Hypothalamus (tissue), 51 donors: ENCODE measurements at regions not wholly inside any gene's neighbourhood (a gene's known extent, or its start where the extent isn't known, plus 50 kb on each side); places are given as distances from the start of the nearest gene placed in this dataset.
A peak's percentile ranks its signal among the peaks of the same experiment; 100 is the strongest.

ENCODE experiments used
- DNase-seq, 51 donors: peaks; one replicate each; lab custom pipeline; 2025; lab: John Stamatoyannopoulos, UW

- DNase-seq = no peak
Observed at GRCh38 chr4:23667659-23668058, 222.2 kb downstream of the PPARGC1A start.

GRCh38 chr4:23660865-23661264 lies 229.0 kb downstream of the PPARGC1A start:
- DNase-seq = no peak

GRCh38 chr4:23654791-23655190 lies 235.1 kb downstream of the PPARGC1A start:
- no peak for DNase-seq

- DNase-seq = no peak
Observed at GRCh38 chr4:23648854-23649596, 240.8 kb downstream of the PPARGC1A start.

- no peak for DNase-seq
Observed at GRCh38 chr4:23635468-23635867, 254.4 kb downstream of the PPARGC1A start.

GRCh38 chr4:23631255-23631950 lies 258.4 kb downstream of the PPARGC1A start:
- DNase-seq = no peak

GRCh38 chr4:23630110-23630509 lies 259.7 kb downstream of the PPARGC1A start:
- DNase-seq = no peak

- DNase-seq = no peak
Observed at GRCh38 chr4:23629421-23629820, 260.4 kb downstream of the PPARGC1A start.

- peak in 2 of 51 donors; percentile 0 to 4 for DNase-seq
Observed at GRCh38 chr4:23614284-23614892, 275.5 kb downstream of the PPARGC1A start.

GRCh38 chr4:23613782-23614181 lies 276.1 kb downstream of the PPARGC1A start:
- DNase-seq = no peak

- no peak for DNase-seq
Observed at GRCh38 chr4:23602720-23603119, 287.1 kb downstream of the PPARGC1A start.

- no peak for DNase-seq
Observed at GRCh38 chr4:23594125-23594524, 295.7 kb downstream of the PPARGC1A start.

- no peak for DNase-seq
Observed at GRCh38 chr4:23590431-23590830, 299.4 kb downstream of the PPARGC1A start.

- no peak for DNase-seq
Observed at GRCh38 chr4:23584024-23584423, 305.8 kb downstream of the PPARGC1A start.

GRCh38 chr4:23582671-23583070 lies 307.2 kb downstream of the PPARGC1A start:
- no peak for DNase-seq

GRCh38 chr4:23579166-23579565 lies 310.7 kb downstream of the PPARGC1A start:
- no peak for DNase-seq

GRCh38 chr4:23577398-23577797 lies 312.4 kb downstream of the PPARGC1A start:
- no peak for DNase-seq

GRCh38 chr4:23572382-23572781 lies 317.5 kb downstream of the PPARGC1A start:
- DNase-seq = no peak

GRCh38 chr4:23567338-23567737 lies 322.5 kb downstream of the PPARGC1A start:
- no peak for DNase-seq

GRCh38 chr4:23560748-23561147 lies 329.1 kb downstream of the PPARGC1A start:
- no peak for DNase-seq

- DNase-seq = no peak
Observed at GRCh38 chr4:23558101-23558500, 331.7 kb downstream of the PPARGC1A start.

- no peak for DNase-seq
Observed at GRCh38 chr4:23547601-23548000, 342.2 kb downstream of the PPARGC1A start.
